Activated CD8-positive, alpha-beta memory T cell treated with anti-CD3 and anti-CD28 coated beads for 36 hours (primary cell): ENCODE measurements at regions not wholly inside any gene's neighbourhood (a gene's known extent, or its start where the extent isn't known, plus 50 kb on each side); places are given as distances from the start of the nearest gene placed in this dataset.

Source experiments
- CTCF ChIA-PET: fragments of 350-600 bp; sonication (Branson Sonifier 250); formaldehyde crosslinking; loops from one replicate; lab custom pipeline; 2021; ENCODE audit warnings: antibody characterized with exemption; lab: Charles Lee
- POLR2A ChIA-PET: fragments of 350-600 bp; sonication (Branson Sonifier 250); formaldehyde crosslinking; loops from one replicate; lab custom pipeline; 2021; ENCODE audit warnings: antibody characterized with exemption; lab: Charles Lee

DNA sequence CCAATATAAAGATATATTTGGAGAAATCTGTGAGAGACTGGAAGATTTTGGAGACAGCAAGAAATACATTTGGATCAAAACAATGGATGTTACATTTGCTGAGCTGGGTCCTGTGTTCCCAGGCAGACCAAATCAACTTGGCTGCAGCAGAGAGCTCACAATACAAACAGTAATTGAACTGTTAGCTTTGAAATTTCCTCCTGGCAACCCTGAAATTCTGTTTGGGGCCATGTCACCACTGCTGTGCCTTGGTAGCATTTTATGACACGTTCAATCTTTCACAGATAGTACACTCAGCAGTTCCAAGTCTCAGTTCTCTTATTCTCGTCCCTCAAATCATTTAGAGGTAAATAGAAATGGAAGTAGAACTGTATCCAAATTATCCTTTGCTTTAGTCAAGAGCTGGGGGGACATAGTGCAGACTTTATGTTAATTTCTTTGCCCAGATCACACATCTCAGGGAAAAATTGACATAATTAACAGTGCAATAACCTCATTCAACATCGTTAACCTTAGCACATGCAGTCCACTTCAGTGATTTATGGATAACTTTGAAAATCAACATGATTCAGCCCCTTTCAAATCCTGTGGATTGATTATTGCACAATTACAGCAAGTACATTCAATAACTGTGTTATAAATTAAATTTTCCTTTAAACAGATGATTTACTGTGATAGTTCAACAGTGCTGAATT, 277.4 kb upstream of the MC4R start:
- CTCF ChIA-PET: no interaction called here

DNA sequence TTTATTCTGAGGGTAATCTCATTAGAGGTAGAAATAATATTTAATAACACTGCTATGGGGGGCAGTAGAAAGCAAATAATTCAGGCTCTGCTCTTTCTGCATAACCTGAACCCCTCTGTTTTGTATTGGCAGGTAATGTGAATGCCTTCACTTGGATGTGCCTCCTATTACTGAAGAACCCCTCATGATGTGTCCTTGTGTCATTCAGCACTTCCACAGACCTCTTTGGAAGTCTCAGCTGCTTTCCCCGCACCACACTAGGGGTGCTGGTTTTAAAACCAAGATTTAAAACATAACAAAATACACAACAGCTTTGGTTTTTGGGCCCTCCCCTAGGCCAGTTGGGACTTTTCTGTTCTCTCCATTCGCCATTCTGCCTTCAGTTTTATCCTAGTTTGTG, 281.7 kb upstream of the MC4R start:
- POLR2A ChIA-PET: no interaction called here
- CTCF ChIA-PET: no interaction called here

More for the DNA sequence above, 277.4 kb upstream of the MC4R start:
- POLR2A ChIA-PET: no interaction called here

DNA sequence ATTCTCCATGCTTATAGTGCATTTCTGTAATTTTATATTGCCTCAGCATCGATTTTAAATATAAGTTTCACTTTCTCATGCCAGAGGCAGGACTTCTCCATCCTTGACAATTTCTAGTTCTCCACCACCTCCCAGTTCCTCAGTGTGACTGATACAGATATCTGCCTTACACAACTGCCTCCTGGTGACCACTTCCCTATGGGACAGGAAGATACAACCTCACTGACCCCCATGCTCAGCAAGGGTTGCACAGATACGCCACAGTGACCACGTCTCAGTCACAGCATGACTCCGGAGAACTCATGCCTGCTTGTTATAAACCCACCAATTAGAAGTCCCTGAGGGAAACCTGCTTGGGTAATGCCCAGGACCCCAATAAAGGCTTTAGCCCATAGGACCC, 284.0 kb upstream of the MC4R start:
- ChIA-PET CTCF (no interaction called here), POLR2A (no interaction called here)

DNA sequence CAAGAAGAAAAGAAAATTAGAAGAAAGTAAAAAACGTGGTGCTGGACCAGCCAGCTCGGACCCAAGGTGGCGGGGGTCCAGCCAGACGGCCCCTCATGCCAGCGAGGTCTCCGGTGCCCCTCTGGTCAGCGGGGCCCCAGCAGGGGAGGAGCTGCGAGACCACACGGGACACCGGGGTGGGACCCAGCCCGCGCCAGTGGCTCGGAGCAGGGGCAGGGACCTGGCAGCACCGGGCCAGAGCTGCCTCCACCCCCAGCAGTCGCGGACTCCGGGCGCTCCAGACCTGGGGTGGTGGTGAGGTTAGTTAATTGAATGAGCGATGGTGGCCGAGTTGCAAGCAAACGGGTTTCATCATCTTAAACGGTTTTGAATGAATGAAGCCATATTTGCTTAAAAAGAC, 289.9 kb upstream of the MC4R start:
- CTCF ChIA-PET: no interaction called here
- POLR2A ChIA-PET: no interaction called here

DNA sequence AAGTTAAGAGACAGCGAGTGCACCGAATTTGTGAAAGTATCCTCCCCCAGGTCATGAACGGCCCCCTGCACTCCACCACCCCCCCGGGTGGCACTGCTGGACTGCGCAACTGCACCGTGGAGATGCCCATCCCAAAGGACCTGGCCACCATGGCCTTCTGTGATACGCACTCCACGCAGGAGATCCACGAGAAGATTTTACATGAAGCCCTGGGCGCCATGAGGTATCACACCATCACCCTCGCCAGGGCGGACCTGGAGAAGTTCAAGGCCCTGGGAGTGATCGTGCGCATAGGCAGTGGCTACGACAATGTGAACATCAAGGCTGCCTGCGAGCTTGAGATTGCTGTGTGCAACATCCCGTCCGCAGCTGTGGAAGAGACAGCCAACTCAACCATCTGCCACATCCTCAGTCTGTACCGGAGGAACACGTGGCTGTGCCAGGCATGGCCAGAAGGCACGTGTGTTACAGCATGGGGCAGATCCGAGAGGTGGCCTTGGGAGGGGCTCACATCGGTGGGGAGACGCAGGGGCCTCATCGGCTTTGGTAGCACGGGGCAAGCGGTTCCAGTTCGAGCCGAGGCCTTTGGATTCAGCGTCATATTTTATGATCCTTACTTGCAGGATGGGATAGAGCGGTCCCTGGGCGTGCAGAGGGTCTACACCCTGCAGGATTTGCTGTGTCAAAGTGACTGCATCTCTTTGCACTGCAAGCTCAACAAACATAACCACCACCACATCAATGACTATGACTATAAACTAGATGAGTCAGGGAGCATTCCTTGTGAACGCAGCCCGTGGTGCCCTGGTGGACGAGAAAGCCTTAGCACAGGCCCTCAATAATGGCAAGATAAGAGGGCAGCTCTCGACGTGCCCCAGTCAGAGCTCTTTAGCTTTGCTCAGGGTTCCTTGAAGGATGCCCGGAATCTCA, 290.8 kb upstream of the MC4R start:
- CTCF ChIA-PET: interaction anchor here (0.6 kb wide), 1 partner anchor 826 kb away, joined by 7 read pairs; no protein-coding TSS in a partner anchor
- POLR2A ChIA-PET: no interaction called here

DNA sequence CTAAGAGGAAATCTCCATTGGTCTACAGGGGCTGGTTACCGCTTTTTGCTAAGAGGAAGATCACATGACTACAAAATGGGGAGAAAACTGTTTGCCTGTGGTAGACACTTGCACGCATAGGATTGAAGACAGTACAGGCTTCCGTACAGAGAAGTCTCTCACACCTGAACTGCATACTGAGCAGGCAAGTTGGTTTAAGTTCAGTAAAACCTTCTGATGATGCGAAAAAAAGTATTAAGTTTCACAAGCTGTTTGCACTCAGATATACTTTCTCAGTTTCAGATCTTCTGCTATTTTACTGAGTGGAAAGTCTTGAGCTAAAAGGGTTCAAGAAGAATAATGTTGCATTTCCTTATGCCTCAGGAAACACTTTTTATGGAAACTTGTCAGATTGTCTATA, 292.2 kb upstream of the MC4R start:
- ChIA-PET CTCF (no interaction called here), POLR2A (no interaction called here)

DNA sequence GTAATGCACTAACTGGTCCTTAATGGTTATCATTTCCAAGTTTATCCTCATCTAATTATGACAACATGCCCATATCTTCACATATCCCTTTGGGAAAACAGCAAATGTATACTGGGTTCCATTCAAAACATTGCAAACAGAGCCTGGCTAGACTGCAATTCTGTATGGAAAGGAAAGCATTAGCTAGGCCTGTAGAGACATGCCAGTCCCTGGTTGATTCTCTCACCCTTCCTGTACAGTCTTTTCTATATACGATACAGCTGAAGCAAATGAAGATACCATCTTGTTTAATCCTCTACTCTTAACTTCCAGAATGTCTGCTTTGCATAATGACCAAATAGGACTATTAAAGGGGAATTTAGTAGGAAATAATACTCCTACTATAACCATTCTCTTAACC, 294.4 kb upstream of the MC4R start:
- CTCF ChIA-PET: no interaction called here
- POLR2A ChIA-PET: no interaction called here

DNA sequence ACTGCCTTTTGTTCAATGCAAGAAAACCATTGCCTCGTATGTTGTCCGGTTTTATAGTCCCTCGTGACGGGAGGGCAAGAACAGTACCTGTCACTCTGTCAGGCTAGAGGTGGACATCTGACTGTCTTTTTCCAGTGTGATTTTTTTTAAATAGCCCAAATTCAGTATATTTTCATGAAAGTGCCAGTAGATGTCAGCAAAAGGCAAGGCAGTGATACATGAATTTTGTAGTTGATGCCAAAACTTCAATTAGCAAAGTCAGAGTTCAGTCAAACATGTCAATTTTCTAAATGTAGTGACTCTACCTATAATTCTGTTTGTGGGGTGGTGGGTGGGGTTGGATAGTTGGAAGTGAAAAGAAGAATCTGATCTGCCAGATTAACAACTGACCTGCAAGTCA, 296.0 kb upstream of the MC4R start:
- ChIA-PET CTCF (no interaction called here), POLR2A (no interaction called here)

DNA sequence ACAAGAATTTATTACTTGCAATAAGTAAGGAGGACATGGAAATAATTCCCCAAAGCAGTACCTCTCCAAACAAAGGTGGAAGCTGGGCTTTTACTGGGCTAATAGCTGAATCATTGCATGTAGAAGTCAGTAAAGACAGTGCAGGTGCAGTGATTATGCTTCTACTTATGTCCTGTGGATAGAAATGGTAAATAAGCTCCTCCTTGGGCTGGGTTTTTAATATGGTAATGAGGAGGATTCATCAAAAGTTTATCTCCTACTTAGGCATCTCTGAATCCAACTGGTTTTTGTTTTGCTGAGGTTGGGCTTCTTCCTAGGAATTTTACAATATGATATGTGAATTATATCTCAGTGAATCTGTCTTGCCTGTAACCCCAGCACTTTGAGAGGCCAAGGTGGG, 297.4 kb upstream of the MC4R start:
- ChIA-PET CTCF (no interaction called here), POLR2A (no interaction called here)

DNA sequence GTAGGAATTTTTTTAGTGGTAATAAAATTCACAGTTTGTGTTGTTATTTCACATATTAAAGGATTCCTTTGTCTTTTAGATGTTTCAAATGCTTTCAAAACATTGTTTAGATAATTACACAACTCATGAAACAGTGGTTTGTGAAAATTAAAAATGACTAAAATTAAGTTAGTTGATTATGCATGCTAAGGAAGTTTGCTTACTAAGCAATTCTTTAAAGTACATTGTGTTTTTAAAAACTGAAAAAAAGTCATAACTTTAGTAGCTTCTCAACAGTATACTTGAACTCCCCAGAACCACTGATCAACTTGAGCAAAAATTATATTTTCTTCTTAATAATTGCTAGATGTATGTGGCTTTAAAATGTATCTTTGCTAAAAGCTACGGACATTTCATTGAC, 298.4 kb upstream of the MC4R start:
- CTCF ChIA-PET: no interaction called here
- POLR2A ChIA-PET: no interaction called here

DNA sequence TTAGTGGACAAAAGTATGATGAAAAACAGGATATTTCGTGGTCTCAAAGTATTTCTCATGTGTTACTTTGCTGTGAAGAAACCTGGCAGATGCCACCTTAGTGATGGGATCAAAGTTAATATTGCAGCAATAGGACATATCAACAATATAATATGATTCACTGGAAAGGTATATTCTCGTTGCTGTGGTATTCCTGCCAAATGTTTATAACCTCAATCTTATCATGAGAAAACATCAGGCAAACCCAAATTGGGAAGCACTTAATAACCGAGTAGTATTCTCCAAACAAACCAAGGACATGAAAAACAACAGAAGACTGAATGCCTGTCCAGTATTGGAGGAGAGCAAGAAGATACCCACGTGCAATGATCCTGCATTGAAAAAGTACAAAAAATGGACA, 302.6 kb upstream of the MC4R start:
- CTCF ChIA-PET: no interaction called here

DNA sequence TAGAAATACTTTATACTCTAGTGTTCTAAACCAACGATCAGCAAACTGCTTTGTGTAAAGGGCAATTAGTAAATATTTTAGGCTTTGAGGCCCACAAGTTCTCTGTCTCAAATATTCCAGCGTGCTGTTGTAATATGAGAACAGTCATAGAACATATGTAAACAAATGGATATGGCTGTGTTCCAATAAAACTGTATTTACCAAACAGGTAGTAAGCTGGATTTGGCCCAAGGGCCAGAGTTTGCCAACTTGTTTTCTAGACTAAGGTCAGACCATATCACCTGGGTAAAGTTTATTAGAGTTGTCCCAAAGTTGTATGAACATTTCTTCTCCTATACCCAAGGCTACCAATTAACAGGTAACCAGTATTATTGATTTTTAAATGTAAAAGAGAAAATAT, 303.2 kb upstream of the MC4R start:
- CTCF ChIA-PET: no interaction called here
- POLR2A ChIA-PET: no interaction called here

More for the DNA sequence above, 302.6 kb upstream of the MC4R start:
- POLR2A ChIA-PET: no interaction called here

DNA sequence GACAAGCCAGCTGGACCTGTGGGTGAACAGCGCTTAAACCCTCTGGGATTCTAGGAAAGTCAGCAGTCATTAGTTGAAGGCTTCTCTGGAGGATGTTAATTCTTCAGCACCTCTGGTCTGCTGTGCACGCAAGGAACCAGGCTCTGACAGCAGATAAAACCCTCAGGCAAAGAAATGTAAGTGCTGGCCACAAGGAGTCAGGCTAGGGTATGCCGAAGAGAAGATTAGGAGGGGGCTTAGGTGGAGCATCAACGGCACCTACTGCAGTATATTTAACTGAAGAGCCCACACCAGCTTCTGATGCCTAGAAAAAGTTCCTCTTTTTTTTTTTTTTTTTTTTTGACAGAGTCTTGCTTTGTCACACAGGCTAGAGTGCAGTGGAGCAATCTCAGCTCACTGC, 304.2 kb upstream of the MC4R start:
- POLR2A ChIA-PET: no interaction called here
- CTCF ChIA-PET: no interaction called here

DNA sequence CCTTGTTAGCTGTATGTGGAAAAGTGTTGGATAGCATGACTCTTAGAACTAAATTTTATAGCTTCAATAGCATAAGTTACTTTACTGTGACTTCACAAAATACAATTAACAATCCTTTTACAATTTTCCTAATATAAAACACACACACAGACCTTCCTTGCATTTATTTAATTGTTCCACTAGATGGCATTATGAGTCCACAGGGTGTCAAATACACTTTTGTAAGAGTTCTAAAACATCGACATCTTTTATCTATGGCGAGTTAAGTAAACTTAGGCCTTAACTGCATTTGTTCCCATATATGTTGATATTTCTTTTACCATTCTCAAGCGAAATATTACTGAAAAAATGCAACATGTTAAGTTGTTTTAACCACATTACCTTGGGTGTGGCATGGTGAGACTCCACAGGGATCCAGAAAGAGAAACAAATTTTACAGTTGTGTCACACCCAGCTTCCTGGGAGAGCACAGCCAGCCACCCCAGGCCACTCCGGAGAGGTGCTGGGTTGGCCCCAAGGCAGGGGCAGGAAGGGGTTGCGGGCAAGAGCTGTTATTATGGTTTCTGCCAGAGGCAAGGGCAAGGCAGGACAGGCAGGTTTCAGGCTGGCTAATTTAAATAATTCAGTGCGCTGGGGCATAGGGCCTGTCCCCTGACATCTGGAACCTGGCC, 312.4 kb upstream of the MC4R start:
- ChIA-PET POLR2A (no interaction called here), CTCF (no interaction called here)

DNA sequence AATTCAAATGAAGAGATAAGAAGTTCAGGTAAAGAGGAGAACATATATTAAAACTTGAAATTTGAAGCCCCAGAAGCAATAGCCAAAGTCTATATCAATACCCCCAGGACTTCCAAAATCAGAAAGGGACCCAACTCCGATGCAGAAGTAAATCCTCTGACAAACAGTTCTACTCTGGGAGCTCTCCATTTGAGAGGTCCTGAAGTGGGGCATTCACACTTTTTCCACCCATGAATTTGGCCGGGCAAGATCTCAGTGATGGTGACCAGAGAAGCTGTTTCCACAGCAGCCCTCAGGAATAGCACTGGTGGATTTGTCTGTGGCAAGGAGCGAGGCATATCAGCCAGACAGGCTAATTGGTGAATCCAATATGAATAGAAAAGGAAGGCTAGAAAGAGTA, 313.6 kb upstream of the MC4R start:
- ChIA-PET POLR2A (no interaction called here), CTCF (no interaction called here)

DNA sequence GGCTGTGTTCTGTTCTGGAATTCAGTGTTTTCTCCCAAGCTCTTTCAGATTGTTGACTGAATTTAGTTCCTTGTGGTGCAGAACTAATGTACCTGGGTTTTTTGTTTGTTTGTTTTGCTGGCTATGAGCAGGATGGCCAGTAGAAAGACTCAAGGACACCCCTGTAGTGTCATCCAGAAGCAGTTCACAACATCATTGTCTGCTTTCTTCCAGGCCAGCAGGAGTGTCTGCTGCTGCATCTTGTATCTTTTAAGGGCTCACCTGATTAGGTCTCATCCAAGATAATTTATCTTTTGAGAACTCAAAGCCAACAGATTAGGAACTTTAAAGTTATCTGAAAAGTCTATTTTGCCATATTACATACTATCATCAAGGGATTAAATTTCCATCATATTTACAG, 318.5 kb upstream of the MC4R start:
- POLR2A ChIA-PET: no interaction called here
- CTCF ChIA-PET: no interaction called here

DNA sequence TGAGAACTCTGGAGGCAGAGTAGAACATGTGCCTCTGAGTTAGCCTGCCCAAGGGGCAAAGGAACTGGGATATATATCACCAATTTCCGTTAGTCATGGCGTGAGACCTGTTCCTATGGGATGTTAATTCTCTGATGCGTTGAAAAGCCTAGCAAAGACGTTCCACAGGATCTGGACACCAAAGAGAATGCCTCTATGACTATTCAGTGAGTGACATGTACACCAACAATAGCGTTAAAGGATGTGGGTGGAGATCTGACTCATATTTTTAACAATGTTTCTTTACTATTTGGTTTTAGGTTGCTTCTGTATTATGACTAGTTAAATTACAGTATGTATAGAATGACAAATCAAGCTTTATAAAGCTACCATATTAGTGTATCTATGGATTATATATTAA, 320.9 kb upstream of the MC4R start:
- POLR2A ChIA-PET: no interaction called here
- CTCF ChIA-PET: no interaction called here

DNA sequence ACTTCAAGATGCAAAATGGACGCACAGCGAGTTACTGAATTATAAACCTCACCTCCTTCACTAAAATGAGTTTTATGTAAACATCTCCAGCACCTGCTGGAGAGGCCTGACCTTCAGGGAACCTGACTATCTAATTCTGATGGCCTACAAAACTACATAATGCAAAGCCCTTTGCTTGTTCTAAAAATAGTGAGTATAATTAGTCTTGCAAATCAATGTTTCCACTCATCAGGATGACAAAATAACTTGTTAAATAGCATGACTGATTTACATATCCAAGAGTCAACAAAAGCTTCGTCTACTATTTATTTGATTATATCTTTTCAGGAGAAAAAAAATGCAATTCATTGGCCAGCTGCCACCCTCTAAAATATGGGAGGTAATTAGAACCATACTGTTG, 326.3 kb upstream of the MC4R start:
- CTCF ChIA-PET: no interaction called here
- POLR2A ChIA-PET: no interaction called here

DNA sequence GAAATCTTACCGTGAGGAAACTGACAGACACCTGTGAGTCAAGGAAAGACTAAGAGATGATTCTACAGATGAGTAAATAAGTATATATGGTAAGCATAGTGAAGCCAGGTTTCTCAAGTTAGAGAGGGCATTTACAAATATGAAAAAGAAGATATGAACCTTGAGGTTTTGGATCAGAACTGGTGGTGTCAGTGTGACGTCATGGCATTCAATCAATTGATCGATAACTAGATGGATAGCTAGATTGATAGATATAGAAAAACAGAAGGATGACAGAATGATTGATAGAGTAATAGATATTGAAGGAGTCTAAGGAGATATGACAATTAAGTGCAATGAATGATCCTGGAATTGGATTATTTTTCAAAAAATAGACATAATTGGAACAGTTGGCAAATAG, 350.2 kb upstream of the MC4R start:
- ChIA-PET POLR2A (no interaction called here), CTCF (no interaction called here)

DNA sequence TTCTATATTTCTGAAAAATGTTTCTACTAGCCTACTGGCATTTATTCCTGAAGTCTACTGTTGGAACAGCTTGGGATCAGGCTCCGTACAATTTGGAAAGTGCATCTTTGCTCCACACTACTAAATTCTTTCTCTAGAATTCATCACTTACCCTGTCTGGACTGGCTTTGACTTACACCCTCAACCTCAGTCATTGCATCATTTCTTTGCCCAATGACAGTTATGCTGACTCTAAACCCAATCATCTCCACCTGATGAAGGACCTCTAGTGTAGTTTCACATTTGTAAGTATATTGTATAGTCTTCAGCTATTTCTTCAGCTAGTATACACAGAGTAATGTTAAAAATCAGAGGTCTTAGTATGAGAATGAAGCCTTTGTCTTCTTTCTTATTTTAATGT, 359.6 kb upstream of the MC4R start:
- ChIA-PET CTCF (no interaction called here), POLR2A (no interaction called here)

DNA sequence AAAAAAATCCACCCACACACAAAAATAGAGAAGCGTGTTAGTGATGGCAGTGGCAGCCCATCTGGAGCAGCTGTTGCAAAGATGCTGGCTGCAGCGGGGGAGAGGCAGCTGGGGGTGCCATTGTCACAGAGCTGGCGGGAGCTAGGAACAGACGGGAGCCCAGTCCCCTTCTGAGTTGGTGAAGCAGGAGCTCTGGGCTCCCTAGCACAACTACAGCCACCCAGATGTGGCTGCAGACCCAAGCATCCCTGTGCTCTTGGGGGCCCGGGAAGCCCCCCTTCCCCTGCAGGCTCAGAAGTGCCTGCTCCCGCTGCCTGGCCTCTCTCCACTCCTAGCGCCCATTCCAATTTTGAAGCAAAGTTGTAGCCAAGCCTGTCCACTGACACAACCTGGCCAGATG, 366.6 kb upstream of the MC4R start:
- CTCF ChIA-PET: no interaction called here

More for the DNA sequence above, 366.6 kb upstream of the MC4R start:
- POLR2A ChIA-PET: no interaction called here
